ENCODE measurements at regions not wholly inside any gene's neighbourhood (a gene's known extent, or its start where the extent isn't known, plus 50 kb on each side); places are given as distances from the start of the nearest gene placed in this dataset.

- H2AFZ ChIP-seq (ENCODE audit: low read depth, low read length): no peak overlapping the region
- no peak overlapping the region for H2BK15ac ChIP-seq (ENCODE audit: low read depth, poor library complexity, severe bottlenecking)
- no peak overlapping the region for H3K18ac ChIP-seq (ENCODE audit: low read depth in 1 of 2, low read length in 2 of 2)
- WGBS: 89% methylated on average over 1 of the region's 1 CpG
- no peaks in the 10 kb centered on the region for H3K36me3 ChIP-seq (ENCODE audit: control insufficient read depth in 1 of 2, insufficient read depth in 2 of 2, low read depth in 1 of 2, low read length in 2 of 2)
- no peak overlapping the region for H2BK120ac ChIP-seq (ENCODE audit: low read depth, low read length)
- no peak overlapping the region for H3K27ac ChIP-seq (ENCODE audit: low read length, poor library complexity, severe bottlenecking)
- no peak overlapping the region for H2BK5ac ChIP-seq (ENCODE audit: low read depth, low read length, poor library complexity, severe bottlenecking)
- no peak overlapping the region for H3K4ac ChIP-seq (ENCODE audit: low read depth in 1 of 2, low read length in 2 of 2)
- H4K8ac ChIP-seq (ENCODE audit: low read length): no peak overlapping the region
- no peak overlapping the region for H2BK12ac ChIP-seq (ENCODE audit: low read length in 2 of 2)
- H3K9ac ChIP-seq (ENCODE audit: low read length): no peak overlapping the region
- H3K14ac ChIP-seq (ENCODE audit: low read length in 2 of 2): no peak overlapping the region
- H2AK5ac ChIP-seq (ENCODE audit: low read length, severe bottlenecking): no peak overlapping the region
- H3K27me3 ChIP-seq (ENCODE audit: control insufficient read depth in 1 of 2, insufficient read depth in 1 of 2, low read length in 2 of 2): no peaks in the 10 kb centered on the region
- no peak overlapping the region for H3K4me3 ChIP-seq (ENCODE audit: insufficient read depth in 1 of 2, low read depth in 1 of 2, low read length in 2 of 2)
- H3K4me1 ChIP-seq (ENCODE audit: control insufficient read depth, insufficient read depth, low read depth, low read length): peaks cover 3% of the 10 kb centered on the region
- no peak overlapping the region for H3K23ac ChIP-seq (ENCODE audit: low read length in 2 of 2)
- no peaks in the 10 kb centered on the region for H3K9me3 ChIP-seq (ENCODE audit: control insufficient read depth, low read length)
- no peak overlapping the region for H3K4me2 ChIP-seq (ENCODE audit: low read length, poor library complexity, severe bottlenecking)
- DNase-seq: no peak
- peak overlapping the region; percentile 29 for H4K91ac ChIP-seq (ENCODE audit: low read length)
- H3K79me1 ChIP-seq (replicated peaks; ENCODE audit: low read length, poor library complexity, severe bottlenecking): no peaks in the 10 kb centered on the region
Observed at GRCh38 chr17:27242951-27243350, 51.0 kb upstream of the WSB1 start.

- Histone ChIP-seq H4K91ac (ENCODE audit: low read length) (no peak overlapping the region), H3K4me2 (ENCODE audit: low read length, poor library complexity, severe bottlenecking) (no peak overlapping the region), H3K14ac (ENCODE audit: low read length in 2 of 2) (no peak overlapping the region), H3K18ac (ENCODE audit: low read depth in 1 of 2, low read length in 2 of 2) (peak overlapping the region in 1 of 2 experiments; percentile 85), H2BK120ac (ENCODE audit: low read depth, low read length) (peak overlapping the region; percentile 24), H3K4me3 (ENCODE audit: insufficient read depth in 1 of 2, low read depth in 1 of 2, low read length in 2 of 2) (no peak overlapping the region), H3K4me1 (ENCODE audit: control insufficient read depth, insufficient read depth, low read depth, low read length) (peaks cover 3% of the 10 kb centered on the region), H3K27me3 (ENCODE audit: control insufficient read depth in 1 of 2, insufficient read depth in 1 of 2, low read length in 2 of 2) (no peaks in the 10 kb centered on the region), H3K23ac (ENCODE audit: low read length in 2 of 2) (no peak overlapping the region), H2AK5ac (ENCODE audit: low read length, severe bottlenecking) (no peak overlapping the region), H3K27ac (ENCODE audit: low read length, poor library complexity, severe bottlenecking) (no peak overlapping the region), H3K36me3 (ENCODE audit: control insufficient read depth in 1 of 2, insufficient read depth in 2 of 2, low read depth in 1 of 2, low read length in 2 of 2) (no peaks in the 10 kb centered on the region), H2AFZ (ENCODE audit: low read depth, low read length) (no peak overlapping the region), H3K9me3 (ENCODE audit: control insufficient read depth, low read length) (no peaks in the 10 kb centered on the region), H3K4ac (ENCODE audit: low read depth in 1 of 2, low read length in 2 of 2) (no peak overlapping the region), H3K9ac (ENCODE audit: low read length) (peak overlapping the region; percentile 88), H3K79me1 (replicated peaks; ENCODE audit: low read length, poor library complexity, severe bottlenecking) (no peaks in the 10 kb centered on the region), H2BK5ac (ENCODE audit: low read depth, low read length, poor library complexity, severe bottlenecking) (no peak overlapping the region), H4K8ac (ENCODE audit: low read length) (no peak overlapping the region), H2BK15ac (ENCODE audit: low read depth, poor library complexity, severe bottlenecking) (no peak overlapping the region), H2BK12ac (ENCODE audit: low read length in 2 of 2) (peak overlapping the region; percentile 46 to 64)
- WGBS: 89% methylated on average over 7 of the region's 7 CpGs
- DNase-seq: no peak
Observed at GRCh38 chr17:27244011-27244410, 49.9 kb upstream of the WSB1 start.
